Glutamatergic neuron (in vitro differentiated cells): ENCODE measurements at regions not wholly inside any gene's neighbourhood (a gene's known extent, or its start where the extent isn't known, plus 50 kb on each side); places are given as distances from the start of the nearest gene placed in this dataset.

Experiments
- DNase-seq: peaks from one replicate; pipeline ENCODE4 v3.0.0; 2022
- H3K27ac Mint-ChIP-seq: one replicate; pipeline ENCODE4 v1.8.0; 2020; ENCODE audit warnings: mild to moderate bottlenecking, mixed read lengths, inconsistent platforms; ENCODE audit not compliant: unreplicated experiment
- H3K27me3 Mint-ChIP-seq: one replicate; pipeline ENCODE4 v1.8.0; 2020; ENCODE audit warnings: mild to moderate bottlenecking, moderate library complexity, mixed read lengths, inconsistent platforms; ENCODE audit not compliant: unreplicated experiment
- H3K36me3 Mint-ChIP-seq: one replicate; pipeline ENCODE4 v1.8.0; 2020; ENCODE audit warnings: mild to moderate bottlenecking, mixed read lengths, inconsistent platforms; ENCODE audit not compliant: unreplicated experiment
- H3K4me1 Mint-ChIP-seq: one replicate; pipeline ENCODE4 v1.8.0; 2020; ENCODE audit warnings: mild to moderate bottlenecking, low read depth, mixed read lengths, inconsistent platforms; ENCODE audit not compliant: unreplicated experiment
- H3K4me3 Mint-ChIP-seq: one replicate; pipeline ENCODE4 v1.8.0; 2020; ENCODE audit warnings: mild to moderate bottlenecking, mixed read lengths, inconsistent platforms; ENCODE audit not compliant: unreplicated experiment
- H3K9me3 Mint-ChIP-seq: one replicate; pipeline ENCODE4 v1.8.0; 2020; ENCODE audit warnings: mild to moderate bottlenecking, moderate library complexity, mixed read lengths, inconsistent platforms; ENCODE audit not compliant: unreplicated experiment
- TF ChIP-seq, protein P1 (sequence below): fragments of 200-600 bp; sonication (generic); IDR thresholded peaks from one replicate; pipeline ENCODE4 v1.5.0; 2021; ENCODE audit not compliant: partially characterized antibody, unreplicated experiment

DNA sequence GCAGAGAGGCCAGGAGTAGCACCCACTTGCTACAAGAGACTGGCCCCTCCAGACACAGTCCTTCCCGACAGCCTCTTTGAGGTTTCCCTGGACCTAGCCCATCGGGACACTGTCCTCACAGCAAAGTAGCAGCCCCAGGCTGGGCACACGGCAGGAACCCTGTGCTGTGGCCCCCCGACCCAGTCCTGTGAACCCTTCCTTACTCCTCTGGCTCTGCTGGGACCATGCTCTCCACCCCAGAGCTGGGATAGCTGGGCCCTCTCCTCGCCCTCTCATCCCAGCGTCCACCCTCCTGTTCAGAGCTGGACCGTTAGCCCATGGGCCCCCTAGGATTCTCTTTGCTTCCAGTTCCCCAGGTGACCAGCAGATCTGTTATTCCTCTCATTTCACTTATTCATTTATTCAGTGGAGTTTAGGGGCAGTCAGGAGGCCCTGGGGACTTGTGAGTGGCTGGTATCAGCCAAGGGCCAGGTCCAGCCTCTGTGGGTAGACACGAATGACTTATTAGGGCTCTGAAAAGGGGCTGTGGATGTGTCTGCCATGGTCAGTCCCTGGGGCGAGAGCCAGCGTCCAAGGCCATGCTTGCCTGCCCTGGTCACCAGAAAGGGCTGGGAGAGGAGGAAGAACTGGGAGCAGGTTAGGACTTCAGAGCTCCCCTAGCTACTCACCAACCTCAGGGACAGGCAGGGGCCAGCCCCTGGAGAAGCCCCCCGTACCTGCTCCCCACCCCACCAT, 117.6 kb upstream of the RUNX3 start:
- Mint-ChIP-seq H3K27me3 (peaks cover 8% of the 10 kb centered on the region), H3K36me3 (peaks cover 7% of the 10 kb centered on the region), H3K4me1 (peaks cover 13% of the 10 kb centered on the region), H3K4me3 (no peak overlapping the region), H3K9me3 (peaks cover 7% of the 10 kb centered on the region), H3K27ac (no peak overlapping the region)
- no peak for DNase-seq
- TF ChIP-seq, protein P1, sequence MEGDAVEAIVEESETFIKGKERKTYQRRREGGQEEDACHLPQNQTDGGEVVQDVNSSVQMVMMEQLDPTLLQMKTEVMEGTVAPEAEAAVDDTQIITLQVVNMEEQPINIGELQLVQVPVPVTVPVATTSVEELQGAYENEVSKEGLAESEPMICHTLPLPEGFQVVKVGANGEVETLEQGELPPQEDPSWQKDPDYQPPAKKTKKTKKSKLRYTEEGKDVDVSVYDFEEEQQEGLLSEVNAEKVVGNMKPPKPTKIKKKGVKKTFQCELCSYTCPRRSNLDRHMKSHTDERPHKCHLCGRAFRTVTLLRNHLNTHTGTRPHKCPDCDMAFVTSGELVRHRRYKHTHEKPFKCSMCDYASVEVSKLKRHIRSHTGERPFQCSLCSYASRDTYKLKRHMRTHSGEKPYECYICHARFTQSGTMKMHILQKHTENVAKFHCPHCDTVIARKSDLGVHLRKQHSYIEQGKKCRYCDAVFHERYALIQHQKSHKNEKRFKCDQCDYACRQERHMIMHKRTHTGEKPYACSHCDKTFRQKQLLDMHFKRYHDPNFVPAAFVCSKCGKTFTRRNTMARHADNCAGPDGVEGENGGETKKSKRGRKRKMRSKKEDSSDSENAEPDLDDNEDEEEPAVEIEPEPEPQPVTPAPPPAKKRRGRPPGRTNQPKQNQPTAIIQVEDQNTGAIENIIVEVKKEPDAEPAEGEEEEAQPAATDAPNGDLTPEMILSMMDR, result no peak

DNA sequence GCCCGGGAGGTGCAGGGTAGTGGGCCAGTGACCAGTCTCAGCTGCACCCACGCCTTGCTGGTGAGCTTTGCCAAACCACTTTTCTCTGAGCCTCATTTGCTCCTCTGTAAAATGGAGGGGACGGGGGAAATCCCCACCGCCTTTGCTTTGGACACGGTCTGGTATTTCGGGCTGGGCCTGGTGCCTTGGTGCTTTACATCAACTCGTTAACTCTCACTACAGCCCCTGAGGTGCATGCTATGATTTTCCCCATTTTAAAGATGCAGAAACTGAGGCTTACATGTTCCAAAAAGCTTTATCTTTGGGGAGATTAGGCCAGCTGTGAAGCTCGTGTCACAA, 116.1 kb upstream of the RUNX3 start:
- Mint-ChIP-seq H3K36me3 (peaks cover 7% of the 10 kb centered on the region), H3K9me3 (peaks cover 7% of the 10 kb centered on the region), H3K4me3 (no peak overlapping the region), H3K27me3 (peaks cover 6% of the 10 kb centered on the region), H3K27ac (no peak overlapping the region), H3K4me1 (peaks cover 13% of the 10 kb centered on the region)
- TF ChIP-seq, protein P1, result no peak
- DNase-seq, result no peak

DNA sequence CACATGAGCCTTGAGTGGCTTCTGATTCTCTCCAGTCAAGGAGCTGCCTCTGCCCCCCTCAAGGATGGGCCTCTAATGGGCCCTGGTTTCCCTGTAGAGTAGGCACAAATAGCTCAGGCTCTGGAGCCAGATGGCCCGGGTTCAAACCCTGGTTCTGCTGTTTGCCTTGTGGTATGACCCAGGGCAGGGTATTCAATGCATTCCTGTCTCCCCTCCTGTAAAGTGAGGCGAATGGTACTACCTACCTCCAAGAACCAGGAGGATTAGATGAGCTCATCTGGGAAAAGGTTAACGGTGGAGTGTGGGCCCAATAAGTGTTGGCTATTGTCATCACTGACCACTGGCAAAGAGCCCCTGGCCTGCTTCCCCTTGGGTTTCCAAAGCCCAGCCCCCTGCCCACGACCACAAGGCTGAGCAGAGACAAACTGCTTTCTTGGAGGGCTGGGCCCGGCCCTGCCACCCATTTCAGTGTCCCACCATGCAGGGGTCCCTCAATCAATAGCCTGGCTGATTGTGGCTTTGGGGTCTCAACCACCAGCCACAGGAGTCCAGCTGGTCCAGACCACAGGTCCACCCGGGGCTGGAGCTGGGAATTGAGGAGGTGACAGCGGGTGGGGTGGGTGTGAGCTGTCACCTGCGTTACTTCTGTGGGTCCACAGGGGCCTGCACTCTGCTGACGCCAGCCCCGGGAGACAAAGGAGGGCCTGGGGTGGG, 115.6 kb upstream of the RUNX3 start:
- Mint-ChIP-seq H3K9me3 (peaks cover 5% of the 10 kb centered on the region), H3K4me1 (peaks cover 13% of the 10 kb centered on the region), H3K4me3 (no peak overlapping the region), H3K27ac (no peak overlapping the region), H3K27me3 (peaks cover 11% of the 10 kb centered on the region), H3K36me3 (peaks cover 7% of the 10 kb centered on the region)
- no peak for DNase-seq
- TF ChIP-seq, protein P1, result no peak

DNA sequence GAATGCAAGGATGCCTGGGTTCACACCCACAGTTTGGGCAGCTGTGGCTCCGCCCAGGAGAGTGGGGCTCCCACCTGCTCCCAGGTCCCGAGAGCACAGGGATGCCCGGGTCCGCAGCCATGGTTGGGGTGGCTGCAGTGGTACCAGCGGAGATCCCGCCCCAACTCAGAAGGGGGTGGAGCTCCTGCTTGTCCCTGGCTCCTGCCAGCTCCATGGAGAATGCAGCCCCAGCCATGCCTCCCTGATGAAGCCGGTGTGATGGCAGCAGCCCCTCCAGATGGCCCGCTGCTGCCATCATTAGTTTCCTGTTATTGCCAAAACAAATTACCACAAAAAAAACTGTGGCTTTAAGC, 113.1 kb upstream of the RUNX3 start:
- H3K9me3 Mint-ChIP-seq, result peaks cover 7% of the 10 kb centered on the region
- no peak for DNase-seq
- H3K27ac Mint-ChIP-seq, result no peak overlapping the region
- peaks cover 15% of the 10 kb centered on the region for H3K27me3 Mint-ChIP-seq
- TF ChIP-seq, protein P1, result no peak
- peaks cover 7% of the 10 kb centered on the region for H3K36me3 Mint-ChIP-seq
- peaks cover 5% of the 10 kb centered on the region for H3K4me1 Mint-ChIP-seq
- no peak overlapping the region for H3K4me3 Mint-ChIP-seq
